Ishikawa (cell line): ENCODE measurements at regions not wholly inside any gene's neighbourhood (a gene's known extent, or its start where the extent isn't known, plus 50 kb on each side); places are given as distances from the start of the nearest gene placed in this dataset.

Experiments used
- CEBPB ChIP-seq: IDR thresholded peaks from 2 replicates; pipeline ENCODE4 v1.6.1; 2012
- CREB1 ChIP-seq: IDR thresholded peaks from 2 replicates; pipeline ENCODE4 v1.6.1; 2012; ENCODE audit warnings: low read depth
- EGR1 ChIP-seq: IDR thresholded peaks from 2 replicates; pipeline ENCODE4 v1.6.1; 2012
- EP300 ChIP-seq: IDR thresholded peaks from 2 replicates; pipeline ENCODE4 v1.6.1; 2012; ENCODE audit warnings: borderline replicate concordance
- FOXM1 ChIP-seq: IDR thresholded peaks from 2 replicates; pipeline ENCODE4 v1.6.1; 2012; ENCODE audit warnings: low read depth, borderline replicate concordance
- MAX ChIP-seq: IDR thresholded peaks from 2 replicates; pipeline ENCODE4 v1.6.1; 2012
- NFIC ChIP-seq: IDR thresholded peaks from 2 replicates; pipeline ENCODE4 v1.6.1; 2012
- RAD21 ChIP-seq: IDR thresholded peaks from 2 replicates; pipeline ENCODE4 v1.6.1; 2012; ENCODE audit warnings: low read depth
- REST ChIP-seq: IDR thresholded peaks from 2 replicates; pipeline ENCODE4 v1.6.1; 2012; ENCODE audit warnings: low read depth, mild to moderate bottlenecking
- TAF1 ChIP-seq: IDR thresholded peaks from 2 replicates; pipeline ENCODE4 v1.6.1; 2012; ENCODE audit warnings: low read depth, mild to moderate bottlenecking
- TCF12 ChIP-seq: IDR thresholded peaks from 2 replicates; pipeline ENCODE4 v1.6.1; 2012; ENCODE audit warnings: low read depth
- TEAD4 ChIP-seq: IDR thresholded peaks from 2 replicates; pipeline ENCODE4 v1.6.1; 2012
- USF1 ChIP-seq: IDR thresholded peaks from 2 replicates; pipeline ENCODE4 v1.6.1; 2012
- YY1 ChIP-seq: IDR thresholded peaks from 2 replicates; pipeline ENCODE4 v1.6.1; 2012; ENCODE audit warnings: low read depth
- ZBTB7A ChIP-seq: IDR thresholded peaks from 2 replicates; pipeline ENCODE4 v1.6.1; 2012; ENCODE audit warnings: low read depth

- no peak for TF ChIP-seq CEBPB
- no peak for TF ChIP-seq TCF12
- TF ChIP-seq FOXM1 = no peak
- no peak for TF ChIP-seq EGR1
- TF ChIP-seq NFIC = no peak
- no peak for TF ChIP-seq USF1
- TF ChIP-seq CREB1 = no peak
- no peak for TF ChIP-seq TAF1
- TF ChIP-seq TEAD4 = no peak
- no peak for TF ChIP-seq EP300
- TF ChIP-seq ZBTB7A = no peak
- TF ChIP-seq RAD21 = no peak
- no peak for TF ChIP-seq YY1
- TF ChIP-seq REST = no peak
- no peak for TF ChIP-seq MAX
Measured at GRCh38 chr2:74747411-74748080, 86.4 kb upstream of the HK2 start.

GRCh38 chr2:74748665-74749064 is 85.3 kb upstream of the HK2 start:
- TF ChIP-seq FOXM1 = no peak
- TF ChIP-seq EGR1 = no peak
- no peak for TF ChIP-seq YY1
- no peak for TF ChIP-seq TAF1
- TF ChIP-seq NFIC = no peak
- no peak for TF ChIP-seq EP300
- TF ChIP-seq ZBTB7A = no peak
- TF ChIP-seq RAD21 = no peak
- TF ChIP-seq USF1 = no peak
- no peak for TF ChIP-seq MAX
- TF ChIP-seq CREB1 = no peak
- TF ChIP-seq CEBPB = no peak

GRCh38 chr2:74749432-74749831 is 84.5 kb upstream of the HK2 start:
- TF ChIP-seq CEBPB = no peak

- no peak for TF ChIP-seq CEBPB
- TF ChIP-seq TAF1 = no peak
- TF ChIP-seq EGR1 = no peak
- TF ChIP-seq CREB1 = no peak
- no peak for TF ChIP-seq ZBTB7A
- TF ChIP-seq USF1 = no peak
- TF ChIP-seq NFIC = no peak
- TF ChIP-seq FOXM1 = no peak
- TF ChIP-seq MAX = no peak
- TF ChIP-seq EP300 = no peak
- no peak for TF ChIP-seq REST
- no peak for TF ChIP-seq TEAD4
- no peak for TF ChIP-seq RAD21
- TF ChIP-seq TCF12 = no peak
- no peak for TF ChIP-seq YY1
Measured at GRCh38 chr2:74751981-74752851, 81.7 kb upstream of the HK2 start.

DNA sequence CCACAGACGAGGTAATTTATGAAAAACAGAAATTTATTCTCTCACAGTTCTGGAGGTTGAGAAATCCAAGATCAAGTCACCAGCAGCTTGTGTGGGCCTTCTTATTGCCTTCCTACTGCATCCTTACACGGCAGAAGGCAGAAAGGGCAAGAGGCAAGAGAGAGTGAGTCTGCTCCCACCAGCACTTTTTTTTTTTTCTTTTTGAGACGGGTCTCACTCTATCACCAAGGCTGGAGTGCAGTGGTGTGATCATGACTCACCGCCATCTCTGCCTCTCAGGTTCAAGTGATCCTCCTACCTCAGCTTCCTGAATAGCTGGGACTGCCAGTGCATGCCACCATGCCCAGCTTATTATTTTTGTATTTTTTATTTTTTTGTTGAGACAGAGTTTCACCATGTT is 78.5 kb upstream of the HK2 start:
- no peak for TF ChIP-seq NFIC
- no peak for TF ChIP-seq CEBPB
- TF ChIP-seq TAF1 = no peak
- no peak for TF ChIP-seq TCF12
- no peak for TF ChIP-seq MAX
- TF ChIP-seq RAD21 = no peak
- TF ChIP-seq REST = no peak
- no peak for TF ChIP-seq TEAD4
- TF ChIP-seq FOXM1 = no peak
- no peak for TF ChIP-seq ZBTB7A
- no peak for TF ChIP-seq CREB1
- no peak for TF ChIP-seq EGR1
